ENCODE measurements at regions not wholly inside any gene's neighbourhood (a gene's known extent, or its start where the extent isn't known, plus 50 kb on each side); places are given as distances from the start of the nearest gene placed in this dataset.

DNA sequence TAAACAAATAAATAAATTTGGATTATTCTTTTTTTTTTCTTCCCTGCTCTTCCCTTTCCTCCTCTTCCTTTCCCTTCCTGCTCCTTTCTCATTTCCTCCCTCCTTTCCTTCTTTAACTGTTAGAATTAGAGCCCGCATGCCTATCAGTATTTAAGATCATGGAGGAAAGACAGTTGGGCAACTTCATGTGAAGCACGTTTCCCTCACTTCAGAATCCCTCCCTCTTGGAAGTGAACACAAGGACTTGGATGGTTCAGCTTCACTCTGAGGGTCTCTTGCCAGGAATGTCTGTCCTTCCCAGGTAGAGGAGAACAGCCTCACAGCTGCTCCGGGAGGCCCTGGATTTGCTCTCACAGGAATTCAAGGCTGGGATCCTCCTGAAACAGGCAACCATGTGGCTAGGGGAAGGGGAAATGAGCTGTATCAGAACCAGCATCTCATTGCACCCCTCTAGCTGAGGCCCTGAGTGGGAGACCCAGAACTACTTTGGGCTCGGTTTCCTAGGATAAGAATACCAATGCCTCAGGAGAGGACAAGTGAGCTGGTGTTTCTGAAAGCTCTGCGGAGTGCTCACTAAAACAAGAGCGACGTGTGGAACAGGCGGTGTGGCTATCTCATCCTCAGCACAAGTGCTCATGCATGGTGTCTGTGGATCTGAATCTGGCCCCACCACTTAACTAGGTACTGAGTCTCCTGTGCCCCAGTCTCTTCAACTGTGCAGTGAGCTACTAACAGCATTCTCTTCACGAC lies 230.5 kb downstream of the MYCN start:
- TF ChIP-seq, protein P1, sequence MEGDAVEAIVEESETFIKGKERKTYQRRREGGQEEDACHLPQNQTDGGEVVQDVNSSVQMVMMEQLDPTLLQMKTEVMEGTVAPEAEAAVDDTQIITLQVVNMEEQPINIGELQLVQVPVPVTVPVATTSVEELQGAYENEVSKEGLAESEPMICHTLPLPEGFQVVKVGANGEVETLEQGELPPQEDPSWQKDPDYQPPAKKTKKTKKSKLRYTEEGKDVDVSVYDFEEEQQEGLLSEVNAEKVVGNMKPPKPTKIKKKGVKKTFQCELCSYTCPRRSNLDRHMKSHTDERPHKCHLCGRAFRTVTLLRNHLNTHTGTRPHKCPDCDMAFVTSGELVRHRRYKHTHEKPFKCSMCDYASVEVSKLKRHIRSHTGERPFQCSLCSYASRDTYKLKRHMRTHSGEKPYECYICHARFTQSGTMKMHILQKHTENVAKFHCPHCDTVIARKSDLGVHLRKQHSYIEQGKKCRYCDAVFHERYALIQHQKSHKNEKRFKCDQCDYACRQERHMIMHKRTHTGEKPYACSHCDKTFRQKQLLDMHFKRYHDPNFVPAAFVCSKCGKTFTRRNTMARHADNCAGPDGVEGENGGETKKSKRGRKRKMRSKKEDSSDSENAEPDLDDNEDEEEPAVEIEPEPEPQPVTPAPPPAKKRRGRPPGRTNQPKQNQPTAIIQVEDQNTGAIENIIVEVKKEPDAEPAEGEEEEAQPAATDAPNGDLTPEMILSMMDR (conservative IDR thresholded peaks at IDR 0.05; ENCODE audit: low read length), result no peak
- no peak for TF ChIP-seq EZH2phosphoT487 (IDR thresholded peaks at IDR 0.05; ENCODE audit: borderline replicate concordance)
